GM03348 (cell line): ENCODE measurements at regions not wholly inside any gene's neighbourhood (a gene's known extent, or its start where the extent isn't known, plus 50 kb on each side); places are given as distances from the start of the nearest gene placed in this dataset.

ENCODE experiments used
- DNase-seq: peaks from one replicate; pipeline ENCODE4 v3.0.0; 2012; ENCODE audit warnings: low spot score

DNA sequence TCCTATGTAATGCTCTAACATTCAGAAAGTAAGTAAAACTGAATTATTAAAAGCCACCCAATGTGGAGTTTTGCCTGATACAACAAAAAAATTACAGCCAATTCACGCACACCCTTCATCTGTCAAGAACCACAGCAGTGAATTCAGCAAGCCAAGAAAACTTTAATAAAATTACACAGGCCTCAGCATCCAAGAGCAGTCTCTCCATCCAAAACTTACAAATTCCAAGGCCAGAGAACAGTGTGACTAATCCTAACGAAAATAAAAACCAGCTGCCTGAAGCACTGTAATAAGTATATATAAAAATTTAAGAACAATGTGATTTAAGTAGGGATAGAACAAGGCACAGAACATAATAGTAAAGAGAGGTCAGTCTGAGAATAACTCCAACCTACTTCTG is 54.2 kb downstream of the SIX6 start:
- peak; percentile 42 for DNase-seq

DNA sequence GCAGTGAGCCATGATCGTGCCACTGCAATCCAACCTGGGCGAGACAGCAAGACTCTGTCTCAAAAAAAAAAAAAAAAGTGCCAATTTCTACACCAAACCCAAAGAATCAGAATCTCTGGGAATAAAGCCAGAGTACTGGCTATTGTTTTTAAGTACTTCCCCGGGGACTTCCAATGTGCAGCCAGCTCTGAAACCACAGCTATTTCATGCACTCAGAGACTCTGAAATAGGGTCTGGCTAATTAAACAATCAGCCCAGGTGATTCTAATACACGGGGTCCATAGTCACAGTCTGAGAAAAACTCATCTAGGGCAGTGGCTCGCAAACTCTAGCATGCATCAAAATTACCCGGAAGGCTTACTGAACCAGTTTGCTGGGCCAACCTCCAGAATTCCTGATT is 56.3 kb downstream of the SIX6 start:
- peak; percentile 70 for DNase-seq

DNA sequence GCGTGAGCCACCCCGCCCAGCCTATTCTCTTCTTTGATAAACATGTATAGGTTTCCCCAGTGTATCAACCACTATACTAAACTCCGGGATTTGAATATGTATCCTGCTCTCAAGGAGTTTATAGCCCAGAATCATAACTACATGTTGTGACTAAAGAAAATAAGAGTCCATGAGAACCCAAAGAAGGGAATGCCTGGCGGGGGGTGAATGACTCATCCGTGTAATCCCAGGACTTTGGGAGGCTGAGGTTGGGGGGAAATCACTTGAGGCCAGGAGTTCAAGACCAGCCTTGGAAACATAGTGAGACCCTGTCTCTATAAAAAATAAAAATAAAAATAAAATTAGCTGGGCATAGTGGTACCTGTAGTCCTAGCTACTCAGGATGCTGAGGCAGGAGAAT is 57.2 kb downstream of the SIX6 start:
- no peak for DNase-seq

DNA sequence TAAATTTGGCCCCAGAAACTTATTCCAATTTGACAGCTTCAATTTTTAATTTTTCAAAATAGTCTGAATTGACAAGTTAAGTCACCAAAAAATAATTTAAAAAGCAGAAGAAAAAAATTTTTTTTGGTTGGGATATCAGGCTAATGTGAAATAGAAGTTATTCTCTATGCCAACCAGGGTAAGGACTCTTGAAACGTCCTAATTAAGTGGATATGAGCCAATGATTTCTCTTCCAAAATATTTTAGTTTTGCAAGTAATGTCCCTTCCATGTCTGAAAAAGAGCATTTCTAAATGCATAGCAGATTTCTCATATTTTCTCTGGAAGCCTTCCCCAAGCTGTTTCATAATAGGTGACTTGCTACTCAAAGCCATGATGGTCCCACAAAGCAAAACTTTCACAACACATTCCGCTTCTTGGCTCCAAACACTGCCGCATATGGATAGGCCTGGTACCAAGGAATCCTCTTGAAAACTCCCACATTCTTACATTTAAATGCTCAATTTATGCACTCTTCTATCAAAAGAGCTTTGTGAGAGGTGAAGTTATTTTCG is 65.1 kb downstream of the SIX6 start:
- peak; percentile 60 for DNase-seq

DNA sequence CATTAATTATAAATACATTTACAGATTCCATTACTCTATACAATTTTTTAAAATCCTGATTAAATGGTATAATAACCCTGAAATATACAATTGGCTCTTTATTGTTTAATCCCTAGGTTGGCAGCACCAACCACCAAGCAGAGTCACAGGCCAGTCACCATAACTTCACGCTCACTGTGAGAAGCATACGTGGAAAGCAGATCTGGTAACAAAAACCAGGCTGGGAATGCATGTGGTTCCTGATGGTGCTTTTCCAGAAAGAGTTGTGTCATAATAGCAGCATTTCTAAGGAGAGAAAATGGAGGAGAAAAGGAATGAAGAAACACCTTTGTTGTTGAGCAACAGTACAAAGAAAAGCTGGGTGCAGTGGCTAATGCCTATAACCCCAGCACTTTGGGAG is 66.1 kb downstream of the SIX6 start:
- DNase-seq = no peak

DNA sequence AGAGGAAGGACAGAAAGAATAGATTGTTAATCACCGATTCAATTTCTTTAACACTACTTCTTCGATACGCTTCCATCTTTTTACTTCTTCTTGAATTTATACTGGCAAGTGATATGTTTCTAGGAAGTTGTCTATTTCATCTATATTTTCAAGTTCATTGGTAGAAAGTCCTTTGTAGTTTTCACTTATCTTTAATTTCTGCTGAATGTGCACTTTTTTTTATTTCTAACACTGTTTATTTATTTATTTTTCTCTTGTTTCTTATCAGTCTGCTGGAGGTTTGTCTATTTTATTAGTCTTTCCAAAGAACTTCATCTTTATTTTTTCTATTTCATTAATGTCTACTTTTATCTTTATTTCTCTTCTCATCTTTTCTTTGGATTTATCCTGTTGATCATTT is 63.6 kb downstream of the SIX1 start:
- DNase-seq = no peak

DNA sequence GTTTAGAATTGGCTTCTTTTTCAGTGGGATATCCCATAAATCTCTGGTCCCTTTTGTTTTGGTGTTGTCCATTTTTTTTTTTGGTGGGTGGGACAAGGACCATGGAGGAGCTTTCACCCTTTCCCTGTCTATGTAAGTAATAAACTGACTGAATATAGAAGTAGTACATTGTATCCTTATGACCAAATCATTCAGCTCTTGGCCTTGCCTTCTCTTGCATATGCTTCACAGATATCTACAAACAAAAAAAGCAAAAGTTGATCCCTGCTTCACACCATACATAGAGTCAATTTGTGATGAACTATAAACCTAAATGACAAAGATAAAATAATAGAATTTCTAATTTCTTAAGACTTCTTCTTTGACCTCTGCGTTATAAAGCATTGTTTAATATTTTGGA is 59.8 kb downstream of the SIX1 start:
- no peak for DNase-seq

DNA sequence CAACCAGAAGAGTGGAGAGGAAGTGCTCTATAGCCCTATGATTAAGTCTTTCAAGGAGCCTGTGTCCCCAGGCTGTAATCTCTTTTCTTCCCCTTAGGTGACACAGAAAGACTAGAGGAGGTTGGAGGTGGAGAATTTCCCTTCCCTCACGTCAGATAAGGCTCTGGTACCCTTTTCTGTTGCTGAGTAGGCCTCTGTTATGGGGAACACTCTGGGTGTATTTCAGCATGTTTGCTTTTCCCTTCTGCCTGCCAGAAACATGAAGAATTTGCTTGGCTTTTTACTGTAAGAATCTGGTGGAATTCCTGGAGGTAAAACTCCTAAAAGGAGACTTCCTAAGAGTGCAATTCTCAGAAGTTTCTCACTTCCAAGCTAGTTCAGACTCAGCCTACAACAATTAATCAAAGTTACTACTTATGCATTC is 58.3 kb downstream of the SIX1 start:
- peak; percentile 59 for DNase-seq
